GM06990 (cell line): ENCODE measurements at regions not wholly inside any gene's neighbourhood (a gene's known extent, or its start where the extent isn't known, plus 50 kb on each side); places are given as distances from the start of the nearest gene placed in this dataset.

Source experiments
- DNase-seq: peaks from one replicate; pipeline ENCODE4 v3.0.0-alpha.2; 2011; ENCODE audit not compliant: insufficient read length; ENCODE audit errors: extremely low read depth
- H3K27me3 ChIP-seq: replicated peaks from 2 replicates; pipeline ENCODE4 v1.6.0; 2011; ENCODE audit warnings: low read length; ENCODE audit not compliant: control insufficient read depth, insufficient read depth
- H3K36me3 ChIP-seq: 2 replicates; pipeline ENCODE4 v1.5.1; 2011; ENCODE audit warnings: low read length; ENCODE audit not compliant: control insufficient read depth, insufficient read depth
- H3K4me3 ChIP-seq: replicated peaks from 2 replicates; pipeline ENCODE4 v1.5.1; 2011; ENCODE audit warnings: low read depth, mild to moderate bottlenecking, control low read depth, low read length
- TF ChIP-seq, protein P1 (sequence below): IDR thresholded peaks from 2 replicates; pipeline ENCODE4 v1.5.1; 2011; ENCODE audit warnings: low read length, control low read depth, mild to moderate bottlenecking, inconsistent platforms; ENCODE audit not compliant: insufficient read depth, poor library complexity, severe bottlenecking

DNA sequence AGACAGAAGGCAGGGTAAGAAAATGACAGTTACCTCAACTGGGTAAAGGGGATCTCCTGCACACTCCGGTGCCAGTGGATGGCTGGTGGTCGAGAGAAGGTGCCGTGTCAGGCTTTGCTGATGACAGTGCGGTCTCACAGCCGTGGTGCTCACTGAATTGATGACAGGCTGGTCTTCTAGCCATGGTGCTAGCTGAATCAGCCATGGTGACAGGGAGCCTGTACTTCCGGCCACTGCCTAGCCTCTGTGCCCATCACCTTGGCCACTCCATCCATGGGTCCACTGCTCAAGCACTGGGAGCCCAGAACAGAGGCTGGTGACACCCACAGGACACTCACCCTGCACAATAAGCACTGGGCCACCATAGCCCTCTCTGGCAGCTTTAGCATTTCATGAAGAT is 315.9 kb downstream of the FBXO15 start:
- TF ChIP-seq, protein P1, sequence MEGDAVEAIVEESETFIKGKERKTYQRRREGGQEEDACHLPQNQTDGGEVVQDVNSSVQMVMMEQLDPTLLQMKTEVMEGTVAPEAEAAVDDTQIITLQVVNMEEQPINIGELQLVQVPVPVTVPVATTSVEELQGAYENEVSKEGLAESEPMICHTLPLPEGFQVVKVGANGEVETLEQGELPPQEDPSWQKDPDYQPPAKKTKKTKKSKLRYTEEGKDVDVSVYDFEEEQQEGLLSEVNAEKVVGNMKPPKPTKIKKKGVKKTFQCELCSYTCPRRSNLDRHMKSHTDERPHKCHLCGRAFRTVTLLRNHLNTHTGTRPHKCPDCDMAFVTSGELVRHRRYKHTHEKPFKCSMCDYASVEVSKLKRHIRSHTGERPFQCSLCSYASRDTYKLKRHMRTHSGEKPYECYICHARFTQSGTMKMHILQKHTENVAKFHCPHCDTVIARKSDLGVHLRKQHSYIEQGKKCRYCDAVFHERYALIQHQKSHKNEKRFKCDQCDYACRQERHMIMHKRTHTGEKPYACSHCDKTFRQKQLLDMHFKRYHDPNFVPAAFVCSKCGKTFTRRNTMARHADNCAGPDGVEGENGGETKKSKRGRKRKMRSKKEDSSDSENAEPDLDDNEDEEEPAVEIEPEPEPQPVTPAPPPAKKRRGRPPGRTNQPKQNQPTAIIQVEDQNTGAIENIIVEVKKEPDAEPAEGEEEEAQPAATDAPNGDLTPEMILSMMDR = no peak
- no peak overlapping the region for H3K4me3 ChIP-seq
- H3K27me3 ChIP-seq = no peaks in the 10 kb centered on the region
- no peak for DNase-seq
- no peaks in the 10 kb centered on the region for H3K36me3 ChIP-seq

DNA sequence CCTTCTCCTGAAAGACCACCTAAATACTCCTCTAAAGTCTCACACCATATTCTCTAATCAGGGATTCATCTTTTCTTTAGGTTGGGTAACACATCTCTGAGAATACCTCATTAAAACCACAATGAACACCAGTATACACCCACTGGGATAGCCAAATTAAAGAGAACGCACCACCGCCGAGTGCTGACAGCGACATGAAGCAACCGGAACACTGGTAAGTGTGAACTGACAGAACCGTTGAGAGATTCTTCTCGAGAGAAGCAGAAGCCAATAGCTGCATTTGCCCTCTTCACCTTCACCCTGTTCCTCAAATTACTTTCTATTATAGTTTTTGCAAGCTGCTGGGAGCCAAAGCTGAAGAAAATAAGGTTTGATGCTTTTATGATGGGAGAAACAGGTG is 318.5 kb downstream of the FBXO15 start:
- TF ChIP-seq, protein P1 = no peak
- H3K36me3 ChIP-seq = no peaks in the 10 kb centered on the region
- no peak overlapping the region for H3K4me3 ChIP-seq
- no peak for DNase-seq
- no peaks in the 10 kb centered on the region for H3K27me3 ChIP-seq

DNA sequence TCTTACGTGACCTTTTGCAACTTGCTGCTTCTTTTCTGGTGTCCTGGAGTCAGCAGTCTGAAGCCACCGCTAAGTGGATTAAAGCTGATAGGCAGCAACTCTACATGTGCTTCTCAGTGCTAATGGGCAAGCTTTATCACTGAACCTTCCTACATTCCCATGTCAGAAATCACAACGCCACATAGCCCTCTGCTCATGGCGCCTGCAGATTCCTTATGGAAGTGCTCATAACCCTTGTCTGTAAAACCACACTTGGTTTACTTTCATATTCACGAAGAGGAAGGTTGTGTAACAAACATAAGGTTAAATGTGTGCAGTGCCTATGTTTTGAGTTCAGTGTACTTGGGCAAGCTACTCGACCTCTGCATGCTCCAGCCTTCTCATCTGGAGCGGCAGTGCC is 319.8 kb downstream of the FBXO15 start:
- TF ChIP-seq, protein P1 = no peak
- Histone ChIP-seq H3K4me3 (no peak overlapping the region), H3K27me3 (no peaks in the 10 kb centered on the region), H3K36me3 (no peaks in the 10 kb centered on the region)
- no peak for DNase-seq

DNA sequence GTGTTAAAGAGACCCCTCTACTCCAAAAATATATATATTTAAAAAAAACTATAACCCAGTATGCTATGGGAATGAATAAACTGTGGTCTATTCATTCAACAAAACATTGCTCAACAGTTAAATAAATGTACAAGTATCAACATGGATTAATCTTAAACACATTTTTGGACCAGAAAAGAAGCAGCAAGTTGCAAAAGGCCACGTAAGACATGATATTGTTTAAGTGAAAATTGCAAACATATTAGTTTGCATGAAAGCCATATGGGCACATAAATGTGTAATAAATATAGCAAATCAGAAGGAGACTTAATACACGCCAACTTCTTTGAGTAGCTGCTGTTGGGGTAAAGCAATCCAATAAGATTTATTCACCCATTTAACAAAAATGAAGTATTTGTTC is 321.5 kb downstream of the FBXO15 start:
- Histone ChIP-seq H3K36me3 (no peaks in the 10 kb centered on the region), H3K4me3 (no peak overlapping the region), H3K27me3 (no peaks in the 10 kb centered on the region)
- TF ChIP-seq, protein P1 = no peak
- no peak for DNase-seq

DNA sequence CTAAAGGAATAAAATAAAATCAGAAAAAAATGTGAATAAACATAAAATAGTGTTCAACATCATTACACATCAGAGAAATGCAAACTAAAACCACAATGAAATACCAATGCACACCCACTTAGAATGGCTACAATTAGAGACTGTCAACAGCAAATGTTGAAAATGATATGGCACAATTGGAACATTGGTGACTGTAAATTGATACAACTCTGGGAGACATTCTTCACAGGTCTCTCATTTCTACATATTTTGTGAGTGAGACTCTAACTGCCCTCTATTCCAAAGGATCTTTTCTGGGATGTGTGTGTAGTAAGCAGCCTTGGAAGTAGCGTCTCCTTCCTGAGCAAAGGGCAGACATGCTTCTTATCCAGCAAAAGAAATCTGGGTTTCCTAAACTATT is 323.0 kb downstream of the FBXO15 start:
- H3K36me3 ChIP-seq = no peaks in the 10 kb centered on the region
- H3K27me3 ChIP-seq = no peaks in the 10 kb centered on the region
- DNase-seq = no peak
- H3K4me3 ChIP-seq = no peak overlapping the region
- TF ChIP-seq, protein P1 = no peak

DNA sequence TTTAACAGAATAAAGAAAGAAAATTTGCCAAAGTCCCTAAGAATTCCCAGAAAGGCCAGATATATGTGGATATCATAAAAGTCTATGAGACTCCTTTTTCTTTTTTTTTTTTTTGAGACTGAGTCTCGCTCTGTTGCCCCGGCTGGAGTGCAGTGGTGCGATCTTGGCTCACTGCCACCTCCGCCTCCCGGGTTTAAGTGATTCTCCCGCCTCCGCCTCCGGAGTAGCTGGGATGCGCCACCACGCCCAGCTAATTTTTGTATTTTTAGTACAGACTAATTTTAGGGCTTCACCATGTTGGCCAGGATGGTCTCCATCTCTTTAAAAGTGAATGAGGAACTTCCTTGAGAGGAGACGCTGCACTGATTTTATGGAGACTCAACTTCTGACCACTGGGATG is 335.2 kb downstream of the FBXO15 start:
- no peak for DNase-seq
- no peaks in the 10 kb centered on the region for H3K27me3 ChIP-seq
- no peaks in the 10 kb centered on the region for H3K36me3 ChIP-seq
- no peak overlapping the region for H3K4me3 ChIP-seq
- TF ChIP-seq, protein P1 = no peak
